Calu3 (cell line): ENCODE measurements at regions not wholly inside any gene's neighbourhood (a gene's known extent, or its start where the extent isn't known, plus 50 kb on each side); places are given as distances from the start of the nearest gene placed in this dataset.
A peak's percentile ranks its signal among the peaks of the same experiment; 100 is the strongest.

Experiments used
- BruUV-seq: library from RNA; stranded (reverse); fragments of 400-500 nt; replicated peaks from 2 replicates; lab custom pipeline; 2021; lab: Mats Ljungman, UMichigan
- CTCF ChIA-PET: fragments of 300-600 bp; sonication (Branson Sonifier 250); formaldehyde crosslinking; loops from one replicate; lab custom pipeline; 2022; ENCODE audit warnings: antibody characterized with exemption; lab: Charles Lee
- DNase-seq: peaks from one replicate; pipeline ENCODE4 v3.0.0; 2022
- H3K27ac Mint-ChIP-seq: one replicate; pipeline ENCODE4 v1.8.0; 2022; ENCODE audit warnings: mixed read lengths; ENCODE audit not compliant: unreplicated experiment
- H3K27me3 Mint-ChIP-seq: one replicate; pipeline ENCODE4 v1.8.0; 2022; ENCODE audit warnings: mixed read lengths; ENCODE audit not compliant: unreplicated experiment
- H3K36me3 Mint-ChIP-seq: one replicate; pipeline ENCODE4 v1.8.0; 2022; ENCODE audit warnings: mild to moderate bottlenecking, moderate library complexity, mixed read lengths; ENCODE audit not compliant: insufficient read depth, unreplicated experiment
- H3K4me1 Mint-ChIP-seq: one replicate; pipeline ENCODE4 v1.8.0; 2022; ENCODE audit warnings: mild to moderate bottlenecking, low read depth, mixed read lengths; ENCODE audit not compliant: unreplicated experiment
- H3K4me3 Mint-ChIP-seq: one replicate; pipeline ENCODE4 v1.8.0; 2022; ENCODE audit warnings: mild to moderate bottlenecking, low read depth, moderate library complexity, mixed read lengths; ENCODE audit not compliant: unreplicated experiment
- H3K9me3 Mint-ChIP-seq: one replicate; pipeline ENCODE4 v1.8.0; 2022; ENCODE audit warnings: low read depth, mixed read lengths; ENCODE audit not compliant: unreplicated experiment
- CTCF ChIP-seq: fragments of 200-600 bp; IDR thresholded peaks from one replicate; pipeline ENCODE4 v1.8.0; 2022; ENCODE audit warnings: antibody characterized with exemption; ENCODE audit not compliant: unreplicated experiment
- intact Hi-C: fragments of 100-400 bp; cut with micrococcal nuclease; formaldehyde crosslinking; loops from one replicate; pipeline ENCODE4 v1.10.0; 2022; ENCODE audit not compliant: unreplicated experiment

- peak overlapping the region; percentile 96 for H3K27ac Mint-ChIP-seq
- H3K9me3 Mint-ChIP-seq = peaks cover 4% of the 10 kb centered on the region
- intact Hi-C loops = loop anchor here (2.0 to 5.0 kb wide), 2 partner anchors 78 to 208 kb away; no protein-coding TSS in a partner anchor
- peak overlapping the region; percentile 27 for H3K4me3 Mint-ChIP-seq
- H3K27me3 Mint-ChIP-seq = no peaks in the 10 kb centered on the region
- peaks cover 28% of the 10 kb centered on the region for H3K36me3 Mint-ChIP-seq
- DNase-seq = no peak
- TF ChIP-seq CTCF = no peak
- no TSS peak for BruUV-seq
- CTCF ChIA-PET = interaction anchor here (0.6 to 1.8 kb wide), 13 partner anchors 18 to 208 kb away, joined by 3 to 7 read pairs (median 4); no protein-coding TSS in a partner anchor
- H3K4me1 Mint-ChIP-seq = peaks cover 51% of the 10 kb centered on the region
Observed at GRCh38 chr5:173765029-173765644, 123.0 kb upstream of the CPEB4 start.

DNA sequence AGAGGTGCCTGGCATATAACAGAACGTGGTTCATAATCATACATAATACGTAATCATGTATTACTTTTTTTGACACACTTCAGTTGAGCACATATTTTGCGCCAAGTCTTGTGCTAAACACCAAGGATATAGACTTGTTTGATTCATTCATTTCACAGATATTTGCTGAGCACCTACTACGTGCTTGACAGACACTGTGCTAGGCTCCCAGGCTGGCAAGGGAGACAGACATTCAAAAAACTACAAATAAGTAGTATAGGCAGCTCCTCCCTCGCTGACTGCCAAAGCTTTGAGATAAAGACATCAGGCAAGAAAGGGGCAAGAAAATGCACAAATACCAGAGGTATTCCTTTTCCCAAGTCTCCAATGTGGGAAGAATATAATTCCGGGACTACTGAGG, 122.5 kb upstream of the CPEB4 start:
- Mint-ChIP-seq H3K9me3 (peaks cover 4% of the 10 kb centered on the region), H3K4me3 (peak overlapping the region; percentile 19), H3K4me1 (peaks cover 51% of the 10 kb centered on the region), H3K36me3 (peaks cover 28% of the 10 kb centered on the region), H3K27me3 (no peaks in the 10 kb centered on the region), H3K27ac (peak overlapping the region; percentile 96)
- intact Hi-C loops = loop anchor here (1.0 to 5.0 kb wide), 5 partner anchors 78 to 207 kb away; partner anchors contain the start of gene BOD1
- DNase-seq = no peak
- no peak for TF ChIP-seq CTCF
- BruUV-seq = no TSS peak
- CTCF ChIA-PET = interaction anchor here (1.0 to 2.3 kb wide), 6 partner anchors 23 to 160 kb away, joined by 4 to 9 read pairs (median 5); partner anchors contain the start of gene CPEB4

- no peak for TF ChIP-seq CTCF
- Mint-ChIP-seq H3K9me3 (peaks cover 4% of the 10 kb centered on the region), H3K4me1 (peaks cover 41% of the 10 kb centered on the region), H3K27me3 (no peaks in the 10 kb centered on the region), H3K27ac (no peak overlapping the region), H3K4me3 (no peak overlapping the region), H3K36me3 (peaks cover 28% of the 10 kb centered on the region)
- intact Hi-C loops = loop anchor here (2.0 to 5.0 kb wide), 3 partner anchors 80 to 151 kb away; partner anchors contain the start of gene BOD1
- no peak for DNase-seq
- CTCF ChIA-PET = interaction anchor here (1.5 to 2.3 kb wide), 3 partner anchors 10 to 206 kb away, joined by 4 to 9 read pairs (median 6); no protein-coding TSS in a partner anchor
- BruUV-seq = no TSS peak
Observed at GRCh38 chr5:173767574-173768266, 120.4 kb upstream of the CPEB4 start.

DNA sequence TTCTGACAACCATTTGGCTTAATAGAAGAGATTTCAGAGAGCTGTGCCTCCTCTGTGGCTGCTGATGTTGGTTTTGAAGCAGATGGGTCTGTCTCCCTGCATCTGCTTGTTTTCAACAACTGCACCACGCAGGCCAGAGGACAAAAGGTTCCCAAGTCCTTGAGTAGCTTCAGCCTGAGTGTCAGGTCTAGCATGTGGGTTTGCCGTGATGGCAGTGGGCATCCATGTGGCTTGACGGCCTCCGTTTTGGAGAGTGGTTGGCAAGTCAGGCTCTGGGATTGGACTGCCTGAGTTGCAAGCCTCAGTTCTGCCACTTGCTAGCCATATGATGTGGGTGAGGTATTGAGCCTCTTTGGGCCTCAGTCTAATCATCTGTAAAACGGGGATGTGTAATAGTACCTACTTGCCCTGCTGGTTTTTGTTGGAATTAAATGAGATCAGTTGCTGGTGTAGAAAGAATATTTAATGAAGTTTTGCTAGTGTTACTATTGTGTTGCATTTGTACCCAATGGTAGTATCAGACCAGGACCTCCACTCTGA, 119.8 kb upstream of the CPEB4 start:
- DNase-seq = no peak
- no peak for TF ChIP-seq CTCF
- H3K9me3 Mint-ChIP-seq = peaks cover 4% of the 10 kb centered on the region
- BruUV-seq = no TSS peak
- H3K4me1 Mint-ChIP-seq = peaks cover 39% of the 10 kb centered on the region
- no peaks in the 10 kb centered on the region for H3K27me3 Mint-ChIP-seq
- CTCF ChIA-PET = interaction anchor here (2.3 kb wide), 1 partner anchor 21 kb away, joined by 9 read pairs; no protein-coding TSS in a partner anchor
- H3K36me3 Mint-ChIP-seq = peaks cover 28% of the 10 kb centered on the region
- intact Hi-C loops = loop anchor here (5.0 kb wide), 1 partner anchor 81 kb away; no protein-coding TSS in a partner anchor
- H3K4me3 Mint-ChIP-seq = no peak overlapping the region
- H3K27ac Mint-ChIP-seq = no peak overlapping the region
